ENCODE measurements at regions not wholly inside any gene's neighbourhood (a gene's known extent, or its start where the extent isn't known, plus 50 kb on each side); places are given as distances from the start of the nearest gene placed in this dataset.
A peak's percentile ranks its signal among the peaks of the same experiment; 100 is the strongest.

DNA sequence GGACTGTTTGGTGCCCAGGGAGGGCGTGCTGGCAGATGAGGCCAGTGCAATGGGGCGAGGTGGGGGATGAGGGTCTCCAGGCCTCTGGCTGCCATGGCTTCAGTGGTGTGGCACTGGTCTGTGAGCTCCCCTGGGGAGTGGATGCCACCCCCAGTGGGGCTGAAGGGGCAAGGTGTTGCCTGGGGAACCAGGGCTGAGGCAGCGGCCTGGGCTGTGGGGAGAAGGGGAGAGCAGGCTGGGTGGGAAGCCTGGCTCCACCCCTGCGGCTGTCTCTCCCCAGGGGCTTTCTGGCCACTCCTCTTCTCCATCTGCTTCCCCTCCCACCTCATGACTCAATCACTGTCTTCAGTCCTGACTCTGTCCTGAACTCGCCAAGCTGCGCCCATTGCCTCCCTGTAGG lies 88.4 kb upstream of the TLE3 start:
- no peak for DNase-seq

GRCh38 chr15:70185251-70185711 lies 87.6 kb upstream of the TLE3 start:
- no peak for DNase-seq

GRCh38 chr15:70182858-70183695 lies 85.4 kb upstream of the TLE3 start:
- no peak for DNase-seq

- DNase-seq = no peak
Observed at GRCh38 chr15:70181626-70182255, 84.0 kb upstream of the TLE3 start.

GRCh38 chr15:70180186-70180875 lies 82.6 kb upstream of the TLE3 start:
- no peak for DNase-seq

- DNase-seq = no peak
Observed at GRCh38 chr15:70179309-70179892, 81.7 kb upstream of the TLE3 start.

DNA sequence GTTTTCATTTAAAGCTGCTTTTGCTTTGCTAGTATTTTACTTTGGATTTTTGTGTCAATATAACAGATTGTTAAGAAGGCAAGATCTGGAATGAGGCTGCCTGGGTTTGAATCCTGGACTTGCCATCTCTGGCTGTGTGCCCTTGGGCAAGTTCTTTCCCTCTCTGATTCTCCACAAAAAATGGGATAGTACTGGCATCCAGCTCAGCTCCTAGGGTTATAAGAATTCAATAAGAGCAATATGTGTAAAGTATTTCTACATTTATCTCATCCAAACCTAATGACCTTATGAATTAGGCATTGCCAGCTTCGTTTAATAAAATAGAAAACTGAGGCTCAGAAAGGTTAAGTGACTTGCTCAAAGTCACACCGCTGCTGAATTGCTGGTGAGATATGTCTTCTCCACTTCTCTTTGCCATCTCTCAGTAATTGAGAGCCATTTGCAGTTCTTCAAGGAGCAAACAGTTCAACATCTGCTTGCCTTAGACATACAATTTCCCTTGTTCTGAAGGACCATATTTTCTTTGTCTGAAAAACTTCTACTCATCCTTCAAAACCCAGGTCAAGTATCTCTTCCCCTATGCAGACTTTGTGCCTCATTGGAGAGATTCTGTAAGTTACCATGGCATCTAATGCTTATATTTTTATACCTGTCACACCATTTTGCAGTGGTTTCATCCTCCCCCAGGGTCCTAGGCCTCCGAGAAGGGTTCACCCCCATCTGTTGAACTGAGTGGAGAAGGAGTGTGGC lies 80.8 kb upstream of the TLE3 start:
- DNase-seq = no peak

GRCh38 chr15:70172566-70173225 lies 75.0 kb upstream of the TLE3 start:
- DNase-seq = no peak

DNA sequence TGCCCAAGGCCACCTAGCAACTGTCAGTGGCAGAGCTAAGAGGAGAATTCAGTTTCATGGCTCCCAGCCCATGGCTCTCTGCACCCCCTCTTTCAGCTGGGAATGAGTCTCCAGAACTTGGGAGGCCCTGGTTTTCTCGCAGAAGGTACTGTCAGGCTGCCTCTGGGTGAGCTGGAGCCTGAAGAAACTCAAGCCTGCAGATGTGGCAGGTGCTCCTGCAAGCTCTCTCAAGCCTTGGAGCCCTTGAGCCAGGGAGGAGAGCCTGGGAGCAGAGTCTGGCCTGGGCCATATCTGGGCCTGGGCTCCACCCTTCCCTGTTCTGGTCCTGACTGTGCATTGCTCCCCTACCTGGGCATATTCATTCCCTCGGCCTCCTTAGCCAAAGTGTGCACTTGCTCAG lies 74.4 kb upstream of the TLE3 start:
- no peak for DNase-seq

DNA sequence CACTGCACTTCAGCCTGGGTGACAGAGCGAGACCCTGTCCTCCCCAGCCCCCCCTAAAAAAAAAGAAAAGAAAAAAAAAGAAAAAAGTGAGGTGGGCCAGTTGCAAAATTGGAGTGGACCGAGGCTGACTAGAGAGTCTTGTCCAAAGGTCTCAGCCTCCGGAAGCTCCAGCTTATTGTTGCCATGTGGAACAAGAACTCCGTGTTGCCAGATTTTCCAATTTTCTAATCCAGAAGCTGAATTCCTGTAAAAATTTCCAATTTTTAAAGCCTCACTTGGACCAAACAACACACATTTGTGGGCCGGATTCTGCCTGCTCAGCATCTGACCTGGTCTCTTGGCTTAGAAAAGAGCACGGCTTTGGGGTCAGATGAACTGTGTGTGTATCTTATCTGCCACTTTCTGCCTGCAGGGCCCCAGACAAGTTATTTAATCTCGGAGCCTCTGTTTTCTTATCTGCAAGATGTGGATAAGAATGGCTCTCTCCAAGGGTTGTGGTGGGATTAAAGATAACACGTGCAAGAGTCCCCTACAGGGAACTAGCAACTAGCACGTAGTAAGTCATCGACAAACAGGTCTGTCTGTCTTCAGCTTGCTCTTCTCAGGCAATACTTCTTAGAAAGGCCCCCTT lies 73.7 kb upstream of the TLE3 start:
- DNase-seq = peak in 1 of 3 donors; percentile 62

DNA sequence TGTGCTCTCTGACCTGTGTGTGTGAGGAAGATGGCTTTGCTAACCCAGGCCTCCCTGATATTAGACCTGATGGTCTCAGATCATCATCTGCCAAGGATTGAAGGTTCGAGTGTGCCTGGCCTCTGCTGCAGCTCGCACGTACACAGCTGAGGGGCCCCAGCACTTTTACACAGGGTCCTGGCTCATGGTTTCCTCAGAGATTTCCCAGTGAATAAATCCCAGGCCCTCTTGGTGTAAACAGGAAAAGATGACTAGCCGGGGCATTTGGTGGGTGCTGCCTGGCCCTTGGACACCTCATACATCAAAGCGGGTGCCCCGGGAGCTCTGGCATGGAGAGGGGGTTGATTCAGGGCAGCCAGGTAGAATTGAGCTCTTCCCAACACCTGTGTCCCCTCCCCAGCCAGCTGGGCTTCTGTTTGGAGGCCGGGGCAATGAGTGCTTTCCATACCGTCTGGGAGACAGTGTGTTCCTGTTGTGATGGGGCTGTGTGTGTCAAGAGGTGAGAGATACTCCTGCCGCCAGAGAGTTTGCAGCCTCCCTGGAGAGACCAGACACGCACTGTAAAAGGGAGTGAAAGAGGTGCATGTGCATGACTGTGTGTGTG lies 72.5 kb upstream of the TLE3 start:
- no peak for DNase-seq

- no peak for DNase-seq
Observed at GRCh38 chr15:70169147-70169546, 71.4 kb upstream of the TLE3 start.

DNA sequence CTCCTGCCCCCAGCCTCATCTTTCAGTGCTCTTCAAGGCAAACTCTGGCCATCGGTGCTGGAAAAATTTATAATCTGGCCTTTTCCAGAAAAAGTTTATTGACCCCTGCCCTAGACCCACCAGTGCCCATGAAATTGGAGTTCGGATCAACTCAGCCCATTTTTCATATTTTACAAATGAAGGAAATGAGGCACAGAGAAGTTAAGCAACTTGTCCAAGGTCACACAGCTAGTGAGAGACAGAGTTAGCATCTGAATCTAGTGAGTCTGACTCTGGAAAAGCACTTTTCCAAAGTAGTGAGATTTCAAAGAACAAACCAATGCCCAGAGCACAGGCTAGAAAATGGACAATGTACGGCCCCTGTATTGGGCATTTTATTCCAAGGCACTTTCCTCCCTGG lies 69.4 kb upstream of the TLE3 start:
- no peak for DNase-seq

DNA sequence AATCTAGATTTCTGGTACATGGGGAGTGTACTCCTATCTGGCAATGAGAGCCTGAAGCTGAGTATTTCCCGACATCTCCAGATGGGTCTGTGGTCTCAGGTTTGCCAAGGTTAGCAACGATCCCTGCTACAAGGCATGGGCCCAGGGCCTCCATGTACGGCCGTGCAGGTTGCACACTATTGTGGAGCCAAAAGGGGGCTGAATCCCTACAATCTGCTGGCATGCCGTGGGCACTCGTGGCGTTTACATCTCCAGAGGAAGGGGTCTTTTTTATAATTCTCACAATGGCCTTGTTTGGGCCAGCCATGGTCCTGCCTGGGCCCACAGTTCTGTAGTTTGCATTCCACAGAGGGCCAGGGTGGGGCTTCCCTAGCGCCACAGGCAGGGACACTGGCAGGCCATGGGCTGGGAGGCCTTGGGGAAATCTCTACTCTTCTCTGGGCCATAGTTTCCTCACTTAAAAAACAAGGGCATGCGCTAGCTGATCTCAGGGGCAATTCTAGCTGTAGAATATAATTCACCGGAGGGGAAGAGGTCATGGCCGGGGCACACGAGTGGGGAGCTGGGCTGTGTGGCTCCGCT lies 68.9 kb upstream of the TLE3 start:
- no peak for DNase-seq

DNA sequence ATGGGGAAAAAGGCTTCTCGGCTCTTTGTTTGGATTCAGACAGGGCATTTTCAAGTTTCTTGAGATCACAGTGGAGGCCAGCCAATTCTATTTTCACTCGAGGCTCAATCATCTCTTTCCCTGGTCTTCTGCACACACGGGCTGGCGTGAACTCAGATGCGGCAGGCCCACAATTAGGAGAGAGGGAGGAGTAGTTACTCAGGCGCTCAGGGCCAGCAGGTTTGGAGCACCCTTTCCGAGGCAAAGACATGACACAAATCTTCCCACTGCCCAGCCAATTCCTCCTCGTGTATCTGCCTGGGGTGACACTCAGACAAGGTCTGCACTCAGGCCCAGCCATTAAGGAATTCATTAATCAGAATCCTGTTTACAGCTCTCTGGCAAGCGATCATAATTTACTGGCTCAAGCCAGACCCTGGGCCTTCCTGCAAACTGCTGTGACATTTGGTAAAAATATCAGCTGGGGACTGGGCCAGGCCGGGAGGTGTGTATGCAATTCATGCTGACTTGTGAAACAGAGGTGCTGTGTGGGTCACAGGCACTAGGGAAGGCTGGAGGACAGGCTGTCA lies 68.1 kb upstream of the TLE3 start:
- DNase-seq = peak; percentile 67 to 94 (median 89)

GRCh38 chr15:70164910-70165715 lies 67.4 kb upstream of the TLE3 start:
- peak in 1 of 3 donors; percentile 49 for DNase-seq

- DNase-seq = no peak
Observed at GRCh38 chr15:70164156-70164900, 66.6 kb upstream of the TLE3 start.

Data from muscle of back (tissue), 3 donors.